GM19438 (cell line): ENCODE measurements at regions not wholly inside any gene's neighbourhood (a gene's known extent, or its start where the extent isn't known, plus 50 kb on each side); places are given as distances from the start of the nearest gene placed in this dataset.
"Not testable (repeated sequence)": the region's sequence is repeated elsewhere in the genome, so short reads cannot be mapped to it uniquely, and the experiment has no call there.

Source experiments
- ATAC-seq: cut with Tn5 transposase; IDR thresholded peaks from one replicate; pipeline ENCODE4 v1.9.1; 2021; ENCODE audit warnings: low read depth; ENCODE audit not compliant: unreplicated experiment

- no peak for ATAC-seq
Measured at GRCh38 chr2:194618432-194618831, 1038.6 kb upstream of the SLC39A10 start.

DNA sequence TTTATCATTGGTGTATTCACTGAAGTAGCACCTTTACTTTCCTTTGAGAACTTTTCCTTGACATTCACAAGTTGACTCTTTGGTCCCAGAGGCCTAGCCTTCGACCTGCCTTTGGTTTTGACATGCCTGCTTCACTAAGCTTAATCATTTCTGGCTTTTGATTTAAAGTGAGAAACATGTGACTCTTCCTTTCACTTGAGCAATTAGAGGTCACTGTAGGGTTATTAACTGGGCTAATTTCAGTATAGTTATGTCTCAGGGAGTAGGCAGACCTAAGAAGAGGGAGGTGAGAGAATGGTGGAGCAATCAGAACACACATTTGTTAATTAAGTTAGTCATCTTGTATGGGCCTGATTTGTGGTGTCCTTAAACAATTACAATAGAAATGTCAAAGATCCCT is 1040.7 kb upstream of the SLC39A10 start:
- peak; percentile 67 for ATAC-seq

GRCh38 chr2:194610297-194610696 is 1046.7 kb upstream of the SLC39A10 start:
- no peak for ATAC-seq

GRCh38 chr2:194603429-194603828 is 1053.6 kb upstream of the SLC39A10 start:
- ATAC-seq, result no peak

GRCh38 chr2:194602750-194603149 is 1054.3 kb upstream of the SLC39A10 start:
- ATAC-seq, result no peak

- no peak for ATAC-seq
Measured at GRCh38 chr2:194591192-194591591, 1065.8 kb upstream of the SLC39A10 start.

GRCh38 chr2:194587739-194588270 is 1069.2 kb upstream of the SLC39A10 start:
- ATAC-seq, result no peak

DNA sequence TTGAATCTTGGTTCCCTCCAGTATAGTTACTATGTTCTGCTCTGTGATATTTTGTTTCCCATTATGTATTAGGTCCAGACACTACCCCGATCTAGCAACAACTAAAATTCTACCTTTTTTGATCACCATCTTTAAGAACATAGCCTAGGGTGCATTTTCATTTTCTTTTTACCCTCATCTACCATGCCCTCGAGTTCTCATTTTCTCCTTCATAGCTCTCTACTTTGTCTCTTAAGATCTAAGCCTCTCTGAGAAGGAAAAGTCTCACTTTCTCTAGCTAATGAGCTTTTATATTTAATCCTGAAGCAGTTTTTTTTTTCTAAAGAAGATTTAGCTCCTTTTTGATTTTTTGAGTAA is 1089.4 kb upstream of the SLC39A10 start:
- ATAC-seq, result peak; percentile 71

DNA sequence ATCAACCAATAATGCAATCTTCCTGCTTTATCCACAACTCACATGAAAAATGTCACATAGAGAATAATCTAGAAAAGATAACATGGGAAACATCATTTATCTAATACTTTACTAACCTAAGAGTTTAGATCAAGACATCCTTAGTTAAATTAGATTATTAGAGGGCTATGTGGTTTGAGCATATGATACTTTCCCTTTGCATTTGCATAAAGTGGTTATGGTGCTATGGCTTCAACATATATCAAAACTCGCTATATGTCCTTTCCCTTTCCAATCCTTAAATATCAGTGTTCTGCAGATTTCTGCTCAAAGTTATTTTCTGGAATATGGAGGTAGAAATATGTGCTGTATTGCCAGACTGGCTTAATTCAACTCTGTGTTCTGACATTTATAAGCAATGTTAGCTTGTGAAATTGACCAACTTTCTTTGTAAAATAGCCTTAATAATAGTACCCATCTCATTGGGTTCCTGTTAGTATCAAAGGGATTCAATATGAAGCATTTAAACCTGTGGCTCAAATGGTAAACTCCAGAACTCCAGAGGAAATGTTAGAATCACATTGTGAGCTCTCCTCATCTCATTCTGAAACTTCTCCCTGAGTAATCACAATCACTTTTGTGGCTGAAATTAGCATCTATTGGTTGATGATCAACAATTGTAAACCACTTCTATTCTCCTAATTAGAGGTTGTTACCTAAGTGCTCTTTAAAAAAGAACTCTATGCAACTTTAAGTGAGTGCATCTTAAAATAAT is 1089.9 kb upstream of the SLC39A10 start:
- peak; percentile 89 for ATAC-seq

DNA sequence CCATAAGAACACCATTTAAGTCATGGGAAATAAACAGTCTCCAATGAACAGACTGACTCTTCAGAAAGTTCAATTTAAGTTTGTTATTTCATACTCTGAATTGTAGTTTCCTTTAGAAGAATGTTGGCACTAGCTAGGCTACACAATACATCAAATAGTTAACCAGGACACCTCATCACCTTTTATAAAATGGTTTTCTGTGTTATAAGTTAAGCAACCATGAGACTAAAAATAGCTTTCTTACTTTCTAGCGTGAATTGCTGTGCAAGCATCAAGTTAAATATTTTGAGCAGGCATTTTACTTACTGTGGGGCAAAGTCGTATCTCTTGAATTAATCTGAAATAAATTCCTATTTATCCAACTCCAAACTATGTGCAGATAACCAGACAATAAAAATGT is 1092.6 kb upstream of the SLC39A10 start:
- no peak for ATAC-seq

- no peak for ATAC-seq
Measured at GRCh38 chr2:194562329-194562728, 1094.7 kb upstream of the SLC39A10 start.

- no peak for ATAC-seq
Measured at GRCh38 chr2:194559964-194560363, 1097.1 kb upstream of the SLC39A10 start.

GRCh38 chr2:194559523-194559922 is 1097.5 kb upstream of the SLC39A10 start:
- no peak for ATAC-seq

GRCh38 chr2:194557993-194558392 is 1099.0 kb upstream of the SLC39A10 start:
- ATAC-seq, result no peak

DNA sequence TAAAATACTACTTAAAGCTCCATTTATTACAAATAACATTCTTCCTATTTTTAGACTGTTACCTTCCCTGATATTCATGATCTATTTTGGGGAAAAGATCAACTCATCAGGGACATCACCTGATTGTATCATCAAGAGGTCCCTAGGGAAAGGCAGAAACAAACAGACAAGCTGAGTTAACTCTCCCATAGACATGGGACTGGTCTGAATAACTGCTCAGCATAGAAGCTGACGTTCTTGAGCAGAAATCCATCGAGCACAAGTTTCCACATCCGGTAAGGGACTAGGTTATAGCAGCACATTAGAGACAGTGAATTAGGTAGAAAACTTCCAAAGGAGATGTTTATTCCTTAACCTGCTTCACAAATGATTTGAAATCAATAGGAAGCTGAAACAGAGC is 1100.4 kb upstream of the SLC39A10 start:
- no peak for ATAC-seq

- no peak for ATAC-seq
Measured at GRCh38 chr2:194553980-194554379, 1103.0 kb upstream of the SLC39A10 start.

DNA sequence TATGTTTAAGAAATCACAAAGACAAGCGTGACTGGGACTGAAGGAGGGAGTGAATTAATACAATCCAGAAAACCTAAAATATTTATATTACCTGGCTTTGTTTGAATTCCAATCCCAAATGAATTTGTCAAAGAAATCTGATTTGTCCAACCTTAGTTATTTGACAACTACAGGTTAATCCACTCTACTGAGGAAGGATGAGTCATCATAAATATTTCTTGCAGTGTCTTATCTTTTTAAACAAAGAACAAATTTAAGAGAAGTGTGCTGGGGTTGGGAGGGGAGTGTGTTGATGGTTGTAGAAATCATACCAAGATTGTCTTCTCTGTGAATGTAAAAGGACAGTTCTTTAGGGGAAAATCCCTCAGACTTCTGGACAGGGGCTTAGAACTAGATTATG is 1106.3 kb upstream of the SLC39A10 start:
- ATAC-seq, result no peak

DNA sequence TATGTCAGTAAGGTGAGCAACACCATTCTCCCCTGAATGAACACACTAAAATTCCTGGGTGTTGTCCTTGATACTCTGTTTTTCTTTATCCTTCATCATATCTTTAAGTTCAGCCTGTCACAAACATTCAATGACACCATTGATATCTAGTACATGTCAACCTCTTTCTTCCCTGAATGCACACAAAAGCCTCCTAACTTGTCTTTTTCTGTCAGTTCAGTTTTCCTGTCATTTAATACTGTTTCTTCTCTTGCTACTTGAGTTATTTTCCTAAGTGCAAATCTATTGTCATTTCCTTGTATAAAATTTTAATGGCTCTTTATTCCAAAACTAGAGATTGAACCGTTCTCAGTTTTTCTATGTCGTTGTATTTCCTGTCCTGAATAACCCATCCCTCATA is 1107.6 kb upstream of the SLC39A10 start:
- no peak for ATAC-seq

GRCh38 chr2:194545978-194546377 is 1111.0 kb upstream of the SLC39A10 start:
- no peak for ATAC-seq

DNA sequence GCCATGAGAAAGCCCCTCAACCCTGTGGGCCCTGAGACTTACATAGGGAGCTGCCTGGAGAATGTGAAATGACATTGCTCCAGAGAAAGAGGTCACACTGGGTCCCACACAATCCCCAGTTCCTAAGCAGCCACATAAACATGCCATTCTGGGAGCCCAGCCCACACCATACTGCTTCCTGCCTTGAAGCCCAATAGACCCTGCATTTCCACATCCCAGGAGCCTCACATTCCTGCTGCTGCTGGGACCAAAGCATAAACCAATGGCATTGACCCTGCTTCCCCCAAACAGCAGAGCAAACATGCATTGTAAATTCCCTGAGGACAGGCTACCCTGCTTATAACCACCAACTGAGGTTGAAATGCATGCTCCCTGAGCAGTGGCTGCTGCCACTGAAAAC is 1117.6 kb upstream of the SLC39A10 start:
- ATAC-seq, result no peak

- no peak for ATAC-seq
Measured at GRCh38 chr2:194526121-194526520, 1130.9 kb upstream of the SLC39A10 start.

DNA sequence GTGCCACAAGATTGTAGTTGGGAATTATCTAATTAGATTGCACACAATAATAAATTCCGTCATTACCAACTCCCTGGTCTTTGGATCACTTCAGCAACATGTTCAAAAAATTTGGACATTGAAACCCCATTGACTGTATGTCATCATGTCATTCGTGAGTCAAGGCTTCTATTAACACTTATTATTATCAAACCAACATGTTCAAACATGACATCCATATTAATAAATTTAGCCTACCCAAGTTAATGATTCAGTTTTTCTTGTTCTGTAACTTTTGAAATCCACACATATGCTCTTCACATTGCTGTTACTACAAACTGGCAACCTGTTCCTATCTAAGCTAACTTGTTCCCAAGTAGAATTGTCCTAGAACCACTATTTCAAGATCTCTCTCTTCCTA is 1142.7 kb upstream of the SLC39A10 start:
- ATAC-seq, result no peak

DNA sequence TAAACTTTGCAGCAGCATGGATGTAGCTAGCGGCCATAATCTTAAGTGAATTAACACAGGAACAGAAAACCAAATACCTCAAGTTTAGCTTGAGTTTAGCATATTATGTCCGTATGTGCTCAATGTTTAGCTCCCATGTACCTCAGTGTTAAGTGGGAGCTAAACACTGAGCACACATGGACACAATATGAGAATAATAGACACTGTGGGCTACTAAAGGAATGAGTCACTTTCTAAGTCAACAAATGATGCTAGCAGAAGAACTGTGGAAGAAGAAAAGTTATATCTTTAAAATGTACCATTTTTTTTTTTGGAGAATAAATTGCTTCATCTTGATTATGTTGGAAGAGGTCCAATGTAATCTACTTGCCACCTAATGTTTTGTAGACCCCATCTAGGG is 1146.0 kb upstream of the SLC39A10 start:
- ATAC-seq, result not testable (repeated sequence)
